ENCODE measurements at regions not wholly inside any gene's neighbourhood (a gene's known extent, or its start where the extent isn't known, plus 50 kb on each side); places are given as distances from the start of the nearest gene placed in this dataset.

DNA sequence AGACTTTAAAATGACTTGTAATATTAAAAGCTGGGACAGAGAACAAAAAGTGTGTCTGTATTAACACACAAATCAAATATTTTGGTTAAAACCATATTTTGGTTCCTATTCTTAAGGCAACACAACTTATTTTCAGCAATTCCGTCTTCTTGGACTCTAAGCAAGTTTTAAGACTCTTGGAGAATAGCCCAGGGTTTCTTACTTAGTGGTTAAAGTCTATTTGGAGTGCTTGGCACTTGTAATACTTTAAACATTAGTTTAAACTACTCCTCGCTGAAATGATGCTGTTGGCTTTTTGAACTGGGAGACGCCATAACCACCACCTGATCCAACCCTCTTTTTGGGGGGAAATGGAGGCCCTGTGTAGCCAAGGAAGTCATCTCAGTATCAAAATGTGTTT is 109.7 kb upstream of the GMDS start:
- TF ChIP-seq, protein P1, sequence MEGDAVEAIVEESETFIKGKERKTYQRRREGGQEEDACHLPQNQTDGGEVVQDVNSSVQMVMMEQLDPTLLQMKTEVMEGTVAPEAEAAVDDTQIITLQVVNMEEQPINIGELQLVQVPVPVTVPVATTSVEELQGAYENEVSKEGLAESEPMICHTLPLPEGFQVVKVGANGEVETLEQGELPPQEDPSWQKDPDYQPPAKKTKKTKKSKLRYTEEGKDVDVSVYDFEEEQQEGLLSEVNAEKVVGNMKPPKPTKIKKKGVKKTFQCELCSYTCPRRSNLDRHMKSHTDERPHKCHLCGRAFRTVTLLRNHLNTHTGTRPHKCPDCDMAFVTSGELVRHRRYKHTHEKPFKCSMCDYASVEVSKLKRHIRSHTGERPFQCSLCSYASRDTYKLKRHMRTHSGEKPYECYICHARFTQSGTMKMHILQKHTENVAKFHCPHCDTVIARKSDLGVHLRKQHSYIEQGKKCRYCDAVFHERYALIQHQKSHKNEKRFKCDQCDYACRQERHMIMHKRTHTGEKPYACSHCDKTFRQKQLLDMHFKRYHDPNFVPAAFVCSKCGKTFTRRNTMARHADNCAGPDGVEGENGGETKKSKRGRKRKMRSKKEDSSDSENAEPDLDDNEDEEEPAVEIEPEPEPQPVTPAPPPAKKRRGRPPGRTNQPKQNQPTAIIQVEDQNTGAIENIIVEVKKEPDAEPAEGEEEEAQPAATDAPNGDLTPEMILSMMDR (IDR thresholded peaks at IDR 0.05; ENCODE audit: insufficient read depth, low read length, poor library complexity, severe bottlenecking), result no peak
- no peak for TF ChIP-seq EZH2phosphoT487 (conservative IDR thresholded peaks at IDR 0.05; ENCODE audit: low read length)

Data from SU-DHL-6 (cell line).